Trophoblast cell (in vitro differentiated cells and primary cell): ENCODE measurements at regions not wholly inside any gene's neighbourhood (a gene's known extent, or its start where the extent isn't known, plus 50 kb on each side); places are given as distances from the start of the nearest gene placed in this dataset.

Experiments
- DNase-seq, 2 donors: peaks; one replicate each; pipeline ENCODE4 v3.0.0-alpha.2; 2016
- H2AFZ ChIP-seq: 2 replicates; pipeline ENCODE4 v1.6.1; 2013; ENCODE audit warnings: low read length, moderate library complexity, mild to moderate bottlenecking; ENCODE audit not compliant: insufficient read depth, poor library complexity
- H2AK5ac ChIP-seq: 2 replicates; pipeline ENCODE4 v1.6.1; 2013; ENCODE audit warnings: mild to moderate bottlenecking, low read length
- H2BK120ac ChIP-seq: 2 replicates; pipeline ENCODE4 v1.6.1; 2013; ENCODE audit warnings: low read length, mild to moderate bottlenecking, moderate library complexity; ENCODE audit not compliant: insufficient read depth, poor library complexity
- H2BK12ac ChIP-seq: 2 replicates; pipeline ENCODE4 v1.6.1; 2013; ENCODE audit warnings: mild to moderate bottlenecking, low read length, moderate library complexity
- H2BK5ac ChIP-seq: 2 replicates; pipeline ENCODE4 v1.6.1; 2013; ENCODE audit warnings: low read length, low read depth, moderate library complexity, mild to moderate bottlenecking; ENCODE audit not compliant: poor library complexity
- H3K14ac ChIP-seq: 2 replicates; pipeline ENCODE4 v1.6.1; 2013; ENCODE audit warnings: mild to moderate bottlenecking, low read length
- H3K18ac ChIP-seq: 2 replicates; pipeline ENCODE4 v1.6.1; 2013; ENCODE audit warnings: mild to moderate bottlenecking, low read length
- H3K23ac ChIP-seq: 2 replicates; pipeline ENCODE4 v1.6.1; 2013; ENCODE audit warnings: low read length
- H3K27ac ChIP-seq: 2 replicates; pipeline ENCODE4 v1.5.1; 2013; ENCODE audit warnings: low read depth, mild to moderate bottlenecking, inconsistent platforms, low read length, moderate library complexity
- H3K27me3 ChIP-seq: 2 replicates; pipeline ENCODE4 v1.6.1; 2013; ENCODE audit warnings: inconsistent platforms, mild to moderate bottlenecking, low read length, moderate library complexity; ENCODE audit not compliant: insufficient read depth
- H3K36me3 ChIP-seq, 2 experiments: 1 replicate in 1 of 2; 2 replicates in 1 of 2; pipeline ENCODE4 v1.6.1; 2013; ENCODE audit warnings: low read length in 2 of 2, mild to moderate bottlenecking in 2 of 2, moderate library complexity in 1 of 2; ENCODE audit not compliant: insufficient read depth in 2 of 2, control insufficient read depth in 1 of 2
- H3K4ac ChIP-seq: 2 replicates; pipeline ENCODE4 v1.6.1; 2013; ENCODE audit warnings: low read depth, mild to moderate bottlenecking, low read length, moderate library complexity
- H3K4me1 ChIP-seq, 2 experiments: 1 replicate in 1 of 2; 2 replicates in 1 of 2; pipeline ENCODE4 v1.6.1; 2013; ENCODE audit warnings: low read length in 2 of 2, mild to moderate bottlenecking in 2 of 2, moderate library complexity in 1 of 2; ENCODE audit not compliant: insufficient read depth in 2 of 2, control insufficient read depth in 1 of 2
- H3K4me2 ChIP-seq: 2 replicates; pipeline ENCODE4 v1.6.1; 2013; ENCODE audit warnings: inconsistent platforms, mild to moderate bottlenecking, low read length, moderate library complexity
- H3K4me3 ChIP-seq: 2 replicates; pipeline ENCODE4 v1.5.1; 2013; ENCODE audit warnings: mild to moderate bottlenecking, low read depth, low read length, inconsistent platforms
- H3K79me1 ChIP-seq: one replicate; pipeline ENCODE4 v1.6.1; 2013; ENCODE audit warnings: low read length
- H3K79me2 ChIP-seq: 2 replicates; pipeline ENCODE4 v1.6.1; 2013; ENCODE audit warnings: low read length, mild to moderate bottlenecking; ENCODE audit not compliant: control insufficient read depth, insufficient read depth, poor library complexity
- H3K9ac ChIP-seq: 2 replicates; pipeline ENCODE4 v1.6.1; 2013; ENCODE audit warnings: mild to moderate bottlenecking, low read length
- H3K9me3 ChIP-seq: 2 replicates; pipeline ENCODE4 v1.6.1; 2013; ENCODE audit warnings: low read depth, mild to moderate bottlenecking, control low read depth, inconsistent platforms, low read length; ENCODE audit not compliant: insufficient read depth
- H4K12ac ChIP-seq: 2 replicates; pipeline ENCODE4 v1.6.1; 2013; ENCODE audit warnings: low read depth, mild to moderate bottlenecking, low read length, moderate library complexity
- H4K8ac ChIP-seq: 2 replicates; pipeline ENCODE4 v1.6.1; 2013; ENCODE audit warnings: low read depth, mild to moderate bottlenecking, low read length, moderate library complexity
- H4K91ac ChIP-seq: one replicate; pipeline ENCODE4 v1.6.1; 2013; ENCODE audit warnings: low read depth, mild to moderate bottlenecking, low read length, moderate library complexity
- WGBS: extraction: QIAGEN DNeasy Blood & Tissue Kit; methylation state at CpG from one replicate; pipeline ENCODE4 v1.1.7; 2013; ENCODE audit warnings: missing lambda C conversion rate; ENCODE audit not compliant: insufficient read length, insufficient coverage; ENCODE audit errors: extremely low coverage; 5-methylcytosine and 5-hydroxymethylcytosine counted together

DNA sequence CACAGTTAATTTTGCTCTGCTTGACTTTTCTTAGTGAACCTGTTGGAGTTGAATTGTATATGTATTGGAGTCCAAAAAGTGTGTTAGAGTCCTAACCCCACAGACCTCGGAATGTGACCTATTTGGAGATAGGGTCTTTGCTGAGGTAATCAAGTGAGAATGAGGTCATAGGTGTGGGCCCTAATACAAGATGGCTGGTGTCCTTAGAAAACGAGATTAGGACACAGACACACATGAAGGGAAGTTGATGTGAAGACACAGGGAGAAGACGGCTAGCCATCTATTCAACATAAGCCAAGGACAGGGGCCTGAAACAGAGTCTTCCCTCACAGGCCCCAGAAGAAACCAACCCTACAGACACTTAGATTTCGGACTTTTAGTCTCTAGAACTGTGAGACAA is 260.6 kb upstream of the NEBL start:
- H3K23ac ChIP-seq, result no peak overlapping the region
- WGBS, result no CpG with 5 or more reads among the region's 4 CpGs
- H3K79me1 ChIP-seq, result no peaks in the 10 kb centered on the region
- H3K9ac ChIP-seq, result no peak overlapping the region
- no peak overlapping the region for H3K4me2 ChIP-seq
- no peak overlapping the region for H4K91ac ChIP-seq
- H2BK120ac ChIP-seq, result no peak overlapping the region
- H3K4me3 ChIP-seq, result no peak overlapping the region
- H3K14ac ChIP-seq, result no peak overlapping the region
- H3K27me3 ChIP-seq, result no peaks in the 10 kb centered on the region
- H2BK12ac ChIP-seq, result no peak overlapping the region
- peaks cover 0 to 2% of the 10 kb centered on the region in 2 experiments for H3K36me3 ChIP-seq
- H2BK5ac ChIP-seq, result no peak overlapping the region
- no peaks in the 10 kb centered on the region for H3K79me2 ChIP-seq
- no peak overlapping the region for H2AK5ac ChIP-seq
- H3K4me1 ChIP-seq, result no peaks in the 10 kb centered on the region
- no peak overlapping the region for H3K4ac ChIP-seq
- no peak overlapping the region for H4K12ac ChIP-seq
- H2AFZ ChIP-seq, result no peak overlapping the region
- H3K9me3 ChIP-seq, result no peaks in the 10 kb centered on the region
- H3K27ac ChIP-seq, result no peak overlapping the region
- H3K18ac ChIP-seq, result no peak overlapping the region
- no peak overlapping the region for H4K8ac ChIP-seq
- no peak for DNase-seq

DNA sequence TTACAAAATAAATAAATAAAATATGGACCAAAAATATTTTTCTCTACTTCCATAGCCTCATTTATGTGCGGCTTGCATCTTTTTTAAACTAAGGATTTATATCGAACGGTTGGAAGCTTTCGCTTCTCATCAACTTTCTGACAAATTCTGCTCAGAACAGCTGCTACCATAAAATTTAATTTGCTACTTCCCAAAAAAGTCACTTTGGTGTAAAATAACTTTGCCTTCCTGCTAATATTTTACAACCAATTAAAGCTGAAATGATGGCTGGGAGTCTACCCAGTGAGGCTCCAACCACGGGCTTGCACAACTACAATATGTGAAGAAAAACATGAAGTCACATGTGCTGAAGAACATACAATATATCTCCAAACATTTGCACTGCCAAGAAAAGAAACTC is 253.1 kb upstream of the NEBL start:
- no peak overlapping the region for H2BK12ac ChIP-seq
- H4K91ac ChIP-seq, result no peak overlapping the region
- H2AK5ac ChIP-seq, result no peak overlapping the region
- H4K12ac ChIP-seq, result no peak overlapping the region
- H3K27ac ChIP-seq, result no peak overlapping the region
- no peak overlapping the region for H3K9ac ChIP-seq
- H3K27me3 ChIP-seq, result no peaks in the 10 kb centered on the region
- H2BK120ac ChIP-seq, result no peak overlapping the region
- H3K36me3 ChIP-seq, result no peaks in the 10 kb centered on the region
- H3K18ac ChIP-seq, result no peak overlapping the region
- no peaks in the 10 kb centered on the region for H3K4me1 ChIP-seq
- no peak overlapping the region for H3K14ac ChIP-seq
- no peak overlapping the region for H3K23ac ChIP-seq
- no peaks in the 10 kb centered on the region for H3K79me1 ChIP-seq
- no peaks in the 10 kb centered on the region for H3K79me2 ChIP-seq
- H4K8ac ChIP-seq, result no peak overlapping the region
- H2BK5ac ChIP-seq, result no peak overlapping the region
- H3K4me3 ChIP-seq, result no peak overlapping the region
- H3K9me3 ChIP-seq, result no peaks in the 10 kb centered on the region
- DNase-seq, result no peak
- WGBS, result no CpG with 5 or more reads among the region's 5 CpGs
- H2AFZ ChIP-seq, result no peak overlapping the region
- H3K4ac ChIP-seq, result no peak overlapping the region
- H3K4me2 ChIP-seq, result no peak overlapping the region

DNA sequence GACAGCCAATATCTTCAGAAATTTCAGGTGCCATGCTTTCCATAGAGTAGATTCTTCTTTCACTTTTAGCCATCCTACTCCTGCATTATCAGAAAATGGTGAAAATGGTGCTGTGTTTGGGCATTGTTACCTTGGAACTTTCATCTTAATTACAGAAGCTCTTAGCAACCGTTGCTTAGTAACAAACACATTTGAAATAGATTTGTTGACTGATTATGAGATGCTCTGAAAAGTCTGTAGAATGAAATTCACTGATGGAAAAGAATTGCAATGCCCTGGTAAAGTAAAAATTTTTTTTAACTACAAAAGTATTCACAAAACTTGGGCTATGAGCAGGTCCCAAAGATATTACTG is 249.3 kb upstream of the NEBL start:
- Histone ChIP-seq H4K91ac (no peak overlapping the region), H3K9me3 (no peaks in the 10 kb centered on the region), H3K79me1 (no peaks in the 10 kb centered on the region), H3K4me2 (no peak overlapping the region), H4K12ac (no peak overlapping the region), H4K8ac (no peak overlapping the region), H2BK120ac (no peak overlapping the region), H3K36me3 (peaks cover 0 to 2% of the 10 kb centered on the region in 2 experiments), H3K23ac (no peak overlapping the region), H3K27me3 (no peaks in the 10 kb centered on the region), H3K4ac (no peak overlapping the region), H3K4me1 (peaks cover 0 to 1% of the 10 kb centered on the region in 2 experiments), H2BK5ac (no peak overlapping the region), H2AFZ (no peak overlapping the region), H3K18ac (no peak overlapping the region), H3K27ac (no peak overlapping the region), H3K14ac (no peak overlapping the region), H2BK12ac (no peak overlapping the region), H3K79me2 (no peaks in the 10 kb centered on the region), H3K9ac (no peak overlapping the region), H2AK5ac (no peak overlapping the region), H3K4me3 (no peak overlapping the region)
- WGBS, result no CpG with 5 or more reads among the region's 1 CpG
- DNase-seq, result peak in 1 of 2 donors; percentile 69

DNA sequence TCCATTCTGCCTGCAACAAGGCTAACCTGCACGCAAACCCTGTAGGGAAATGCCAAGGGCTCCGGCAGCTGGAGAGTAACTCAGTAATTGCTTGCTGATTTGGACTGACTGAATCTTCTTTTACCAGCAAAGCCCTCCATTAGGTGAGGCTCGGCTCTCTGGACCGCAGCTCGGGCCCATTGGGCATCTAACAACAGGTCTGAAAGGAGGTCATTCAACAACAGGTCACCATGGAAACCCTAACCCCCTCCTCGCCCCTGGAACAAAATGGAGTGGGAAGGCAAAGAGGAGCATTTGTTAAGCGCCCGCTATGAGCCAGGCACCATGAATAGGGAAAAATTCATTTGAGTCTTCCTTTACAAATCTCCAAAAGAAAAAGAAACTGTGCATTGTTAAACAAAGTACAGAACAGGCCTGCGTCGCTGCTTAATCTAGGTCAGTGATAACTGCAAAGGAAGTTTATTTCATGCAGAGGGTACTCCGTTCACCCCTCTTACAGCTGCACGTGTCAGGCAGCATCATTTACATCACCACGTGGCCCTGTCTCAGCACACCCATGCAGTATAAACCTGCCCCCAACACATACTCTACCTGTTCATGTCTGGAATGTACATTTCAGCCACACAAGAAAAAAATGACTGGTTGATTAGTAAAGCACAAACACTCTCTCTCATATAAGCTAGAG is 248.8 kb upstream of the NEBL start:
- Histone ChIP-seq H2BK120ac (no peak overlapping the region), H3K23ac (no peak overlapping the region), H4K12ac (no peak overlapping the region), H3K79me1 (no peaks in the 10 kb centered on the region), H3K4me1 (peaks cover 0 to 1% of the 10 kb centered on the region in 2 experiments), H3K9ac (no peak overlapping the region), H3K4me2 (no peak overlapping the region), H4K91ac (no peak overlapping the region), H3K14ac (no peak overlapping the region), H3K4me3 (no peak overlapping the region), H3K27me3 (no peaks in the 10 kb centered on the region), H3K4ac (no peak overlapping the region), H3K36me3 (peaks cover 0 to 2% of the 10 kb centered on the region in 2 experiments), H3K9me3 (no peaks in the 10 kb centered on the region), H2BK12ac (no peak overlapping the region), H2AFZ (no peak overlapping the region), H2AK5ac (no peak overlapping the region), H4K8ac (no peak overlapping the region), H3K79me2 (no peaks in the 10 kb centered on the region), H3K18ac (no peak overlapping the region), H2BK5ac (no peak overlapping the region), H3K27ac (no peak overlapping the region)
- no CpG with 5 or more reads among the region's 13 CpGs for WGBS
- DNase-seq, result no peak
